ENCODE measurements at regions not wholly inside any gene's neighbourhood (a gene's known extent, or its start where the extent isn't known, plus 50 kb on each side); places are given as distances from the start of the nearest gene placed in this dataset.

GRCh38 chr21:32914424-32915039, 111.2 kb upstream of the OLIG2 start:
- Histone ChIP-seq H3K27me3 (ENCODE audit: insufficient read depth, low read length) (no peaks in the 10 kb centered on the region), H3K9ac (ENCODE audit: low read length) (no peak overlapping the region), H3K36me3 (ENCODE audit: insufficient read depth, low read length) (no peaks in the 10 kb centered on the region), H3K27ac (ENCODE audit: low read depth, low read length, poor library complexity, severe bottlenecking) (no peak overlapping the region), H4K20me1 (ENCODE audit: insufficient read depth, low read length) (no peaks in the 10 kb centered on the region), H3K79me2 (ENCODE audit: insufficient read depth, low read length) (no peaks in the 10 kb centered on the region), H3F3A (ENCODE audit: insufficient read depth, low read length) (no peaks in the 10 kb centered on the region), H3K4me3 (ENCODE audit: low read depth, low read length, poor library complexity, severe bottlenecking) (no peak overlapping the region), H3K9me3 (ENCODE audit: low read length) (no peaks in the 10 kb centered on the region), H3K9me2 (ENCODE audit: low read depth, low read length) (no peaks in the 10 kb centered on the region), H3K4me2 (ENCODE audit: low read length) (no peak overlapping the region), H3K4me1 (ENCODE audit: insufficient read depth, low read length, severe bottlenecking) (no peaks in the 10 kb centered on the region), H2AFZ (ENCODE audit: low read length) (no peak overlapping the region)
- TF ChIP-seq EZH2 (IDR thresholded peaks at IDR 0.05; ENCODE audit: borderline replicate concordance, low read length), result no peak
- TF ChIP-seq CTCF (IDR thresholded peaks at IDR 0.05; ENCODE audit: low read length), result no peak

- no peak overlapping the region for H3K9ac ChIP-seq (ENCODE audit: low read length)
Measured at GRCh38 chr21:32915099-32915498, 110.6 kb upstream of the OLIG2 start.

GRCh38 chr21:32916088-32916487, 109.6 kb upstream of the OLIG2 start:
- Histone ChIP-seq H3K4me2 (ENCODE audit: low read length) (no peak overlapping the region), H3K4me3 (ENCODE audit: low read depth, low read length, poor library complexity, severe bottlenecking) (no peak overlapping the region), H3K4me1 (ENCODE audit: insufficient read depth, low read length, severe bottlenecking) (no peaks in the 10 kb centered on the region), H3K27ac (ENCODE audit: low read depth, low read length, poor library complexity, severe bottlenecking) (no peak overlapping the region), H3K79me2 (ENCODE audit: insufficient read depth, low read length) (no peaks in the 10 kb centered on the region), H2AFZ (ENCODE audit: low read length) (no peak overlapping the region), H3F3A (ENCODE audit: insufficient read depth, low read length) (no peaks in the 10 kb centered on the region), H3K27me3 (ENCODE audit: insufficient read depth, low read length) (no peaks in the 10 kb centered on the region), H3K9me3 (ENCODE audit: low read length) (no peaks in the 10 kb centered on the region), H3K9me2 (ENCODE audit: low read depth, low read length) (no peaks in the 10 kb centered on the region), H3K36me3 (ENCODE audit: insufficient read depth, low read length) (no peaks in the 10 kb centered on the region), H4K20me1 (ENCODE audit: insufficient read depth, low read length) (no peaks in the 10 kb centered on the region), H3K9ac (ENCODE audit: low read length) (no peak overlapping the region)
- TF ChIP-seq EZH2 (IDR thresholded peaks at IDR 0.05; ENCODE audit: borderline replicate concordance, low read length) (no peak), CTCF (IDR thresholded peaks at IDR 0.05; ENCODE audit: low read length) (no peak)

More at GRCh38 chr21:32915099-32915498, 110.6 kb upstream of the OLIG2 start:
- Histone ChIP-seq H3K9me3 (ENCODE audit: low read length) (no peaks in the 10 kb centered on the region), H3K4me3 (ENCODE audit: low read depth, low read length, poor library complexity, severe bottlenecking) (no peak overlapping the region), H3K4me1 (ENCODE audit: insufficient read depth, low read length, severe bottlenecking) (no peaks in the 10 kb centered on the region), H3K9me2 (ENCODE audit: low read depth, low read length) (no peaks in the 10 kb centered on the region), H3F3A (ENCODE audit: insufficient read depth, low read length) (no peaks in the 10 kb centered on the region), H3K27me3 (ENCODE audit: insufficient read depth, low read length) (no peaks in the 10 kb centered on the region), H3K79me2 (ENCODE audit: insufficient read depth, low read length) (no peaks in the 10 kb centered on the region), H2AFZ (ENCODE audit: low read length) (no peak overlapping the region), H3K36me3 (ENCODE audit: insufficient read depth, low read length) (no peaks in the 10 kb centered on the region), H4K20me1 (ENCODE audit: insufficient read depth, low read length) (no peaks in the 10 kb centered on the region), H3K4me2 (ENCODE audit: low read length) (no peak overlapping the region), H3K27ac (ENCODE audit: low read depth, low read length, poor library complexity, severe bottlenecking) (no peak overlapping the region)
- TF ChIP-seq CTCF (IDR thresholded peaks at IDR 0.05; ENCODE audit: low read length), result no peak
- TF ChIP-seq EZH2 (IDR thresholded peaks at IDR 0.05; ENCODE audit: borderline replicate concordance, low read length), result no peak

Data from OCI-LY1 (cell line).